GM23338 (cell line): ENCODE measurements at regions not wholly inside any gene's neighbourhood (a gene's known extent, or its start where the extent isn't known, plus 50 kb on each side); places are given as distances from the start of the nearest gene placed in this dataset.
A peak's percentile ranks its signal among the peaks of the same experiment; 100 is the strongest.

Experiments used
- ATAC-seq: fragments of 200-7000 bp; cut with Tn5 transposase; 3 replicates; pipeline ENCODE4 v1.9.1; 2020
- DNase-seq: peaks from one replicate; pipeline ENCODE4 v3.0.0-alpha.2; 2015; ENCODE audit warnings: low spot score
- H2AFZ ChIP-seq: fragments of 200-600 bp; sonication (generic); 2 replicates; pipeline ENCODE4 v1.8.0; 2016; ENCODE audit warnings: antibody characterized with exemption, mild to moderate bottlenecking, moderate library complexity
- H3F3A ChIP-seq: fragments of 200-600 bp; sonication (generic); replicated peaks from 2 replicates; pipeline ENCODE4 v1.8.0; 2017; ENCODE audit warnings: antibody characterized with exemption, mixed run types, low read depth
- H3K27ac ChIP-seq: fragments of 200-600 bp; sonication (generic); 2 replicates; pipeline ENCODE4 v1.6.1; 2016; ENCODE audit warnings: low read depth
- H3K27me3 ChIP-seq: fragments of 200-600 bp; sonication (generic); 2 replicates; pipeline ENCODE4 v1.8.0; 2016; ENCODE audit warnings: mild to moderate bottlenecking, mixed run types, moderate library complexity; ENCODE audit not compliant: insufficient read depth
- H3K36me3 ChIP-seq: fragments of 200-600 bp; sonication (generic); 2 replicates; pipeline ENCODE4 v1.8.0; 2016; ENCODE audit warnings: mild to moderate bottlenecking; ENCODE audit not compliant: insufficient read depth
- H3K4me1 ChIP-seq: fragments of 200-600 bp; sonication (generic); 2 replicates; pipeline ENCODE4 v1.8.0; 2016; ENCODE audit warnings: mild to moderate bottlenecking, moderate library complexity; ENCODE audit not compliant: insufficient read depth
- H3K4me2 ChIP-seq: fragments of 200-600 bp; sonication (generic); 2 replicates; pipeline ENCODE4 v1.7.1; 2017; ENCODE audit warnings: mixed run types
- H3K4me3 ChIP-seq: fragments of 200-600 bp; sonication (generic); 2 replicates; pipeline ENCODE4 v1.6.1; 2016; ENCODE audit warnings: mixed run types
- H3K79me2 ChIP-seq: fragments of 200-600 bp; sonication (generic); replicated peaks from 2 replicates; pipeline ENCODE4 v1.8.0; 2017; ENCODE audit warnings: mild to moderate bottlenecking; ENCODE audit not compliant: insufficient read depth
- H3K9me2 ChIP-seq: fragments of 200-600 bp; sonication (generic); 2 replicates; pipeline ENCODE4 v1.8.0; 2017; ENCODE audit not compliant: insufficient read depth
- H4K20me1 ChIP-seq: fragments of 200-600 bp; sonication (generic); replicated peaks from 2 replicates; pipeline ENCODE4 v1.8.0; 2017; ENCODE audit warnings: mild to moderate bottlenecking; ENCODE audit not compliant: insufficient read depth
- H3K27ac Mint-ChIP-seq: 2 replicates; pipeline ENCODE4 v1.8.0; 2020; ENCODE audit warnings: inconsistent platforms, mild to moderate bottlenecking, moderate library complexity, mixed read lengths
- H3K27me3 Mint-ChIP-seq: 3 replicates; pipeline ENCODE4 v1.8.0; 2022; ENCODE audit warnings: low read depth, mild to moderate bottlenecking, moderate library complexity, mixed read lengths, inconsistent platforms; ENCODE audit not compliant: insufficient read depth, poor library complexity
- H3K36me3 Mint-ChIP-seq: 3 replicates; pipeline ENCODE4 v1.8.0; 2021; ENCODE audit warnings: low read depth, mild to moderate bottlenecking, inconsistent platforms, moderate library complexity, mixed read lengths
- H3K4me1 Mint-ChIP-seq: 3 replicates; pipeline ENCODE4 v1.8.0; 2020; ENCODE audit warnings: mild to moderate bottlenecking, inconsistent platforms, mixed read lengths
- H3K4me3 Mint-ChIP-seq: 3 replicates; pipeline ENCODE4 v1.8.0; 2021; ENCODE audit warnings: moderate library complexity, mild to moderate bottlenecking, inconsistent platforms, mixed read lengths
- H3K9me3 Mint-ChIP-seq: 3 replicates; pipeline ENCODE4 v1.8.0; 2020; ENCODE audit warnings: moderate library complexity, mild to moderate bottlenecking, inconsistent platforms, mixed read lengths
- CREB1 ChIP-seq: fragments of 250-450 bp; sonication (Bioruptor Pico); IDR thresholded peaks from 2 replicates; pipeline ENCODE4 v1.5.0; 2020; ENCODE audit warnings: low read depth, mild to moderate bottlenecking, moderate library complexity
- EZH2 ChIP-seq: fragments of 200-600 bp; sonication (generic); IDR thresholded peaks from one replicate; pipeline ENCODE4 v1.8.0; 2017; ENCODE audit warnings: antibody characterized with exemption, mild to moderate bottlenecking, low read depth; ENCODE audit not compliant: unreplicated experiment
- EZH2phosphoT487 ChIP-seq: fragments of 200-600 bp; sonication (generic); IDR thresholded peaks from one replicate; pipeline ENCODE4 v1.8.1; 2018; ENCODE audit warnings: antibody characterized with exemption; ENCODE audit not compliant: unreplicated experiment
- ZNF114 ChIP-seq: fragments of 250-450 bp; sonication (Bioruptor Pico); IDR thresholded peaks from 2 replicates; pipeline ENCODE4 v1.5.0; 2020; ENCODE audit warnings: mild to moderate bottlenecking, moderate library complexity
- TF ChIP-seq, protein P1 (sequence below): IDR thresholded peaks from 2 replicates; pipeline ENCODE4 v1.6.1; 2016; ENCODE audit warnings: antibody characterized with exemption

DNA sequence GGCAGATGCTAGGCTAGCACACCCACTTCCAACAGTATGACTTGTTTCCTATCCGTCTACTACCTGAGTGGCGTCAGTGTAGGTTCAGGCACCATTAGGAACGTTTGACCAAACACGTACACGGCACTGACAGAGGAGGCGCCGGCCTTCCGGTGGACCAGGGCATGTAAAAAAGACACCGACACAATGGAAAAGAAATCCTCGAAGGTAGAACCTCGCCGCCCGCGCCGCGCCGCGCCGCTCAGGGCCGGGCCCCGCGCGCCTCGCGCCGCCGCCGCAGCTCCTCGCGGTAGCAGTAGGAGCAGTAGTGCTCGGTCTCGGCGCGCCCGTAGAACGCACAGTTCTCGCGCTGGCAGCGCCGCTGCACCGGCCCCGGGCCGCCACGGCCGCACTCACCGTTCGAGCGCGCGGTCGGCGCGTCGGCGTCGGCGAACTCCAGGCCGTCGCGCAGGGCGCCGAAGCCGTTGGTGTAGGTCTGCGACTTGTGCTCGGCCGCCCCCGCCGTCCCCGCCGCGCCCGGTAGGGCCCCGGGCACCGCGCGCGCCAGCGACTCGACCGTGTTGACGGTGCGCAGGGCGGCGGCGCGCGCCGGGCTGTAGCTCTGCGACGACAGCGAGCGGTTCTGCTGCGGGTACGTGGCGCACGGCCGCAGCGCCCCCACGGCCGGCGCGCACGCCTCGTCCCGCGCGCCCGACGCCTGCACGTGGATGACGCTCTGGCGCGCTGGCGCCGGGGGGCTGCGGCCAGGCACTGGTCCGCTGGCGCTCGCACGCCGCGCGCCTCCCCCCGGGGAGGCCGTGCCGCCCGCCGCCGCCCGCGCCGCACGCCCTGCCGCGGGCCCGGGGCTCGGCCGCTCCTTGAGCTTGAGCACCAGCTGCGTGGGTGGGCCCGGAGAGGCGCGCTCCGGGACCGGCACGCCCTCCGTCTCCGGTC lies 156.7 kb downstream of the KLF13 start:
- H3K27ac Mint-ChIP-seq: no peak overlapping the region
- peak overlapping the region; percentile 72 for H3K4me2 ChIP-seq
- no peaks in the 10 kb centered on the region for H4K20me1 ChIP-seq
- peak overlapping the region; percentile 49 for H3K4me3 ChIP-seq
- peak overlapping the region; percentile 85; the same call in 1 of the 2 replicates for H2AFZ ChIP-seq
- H3F3A ChIP-seq: 0 out of 2 replicates have a peak, but pooled peaks cover 4% of the 10 kb centered on the region
- no peaks in the 10 kb centered on the region for H3K9me2 ChIP-seq
- ATAC-seq: peak; percentile 72
- peaks cover 49% of the 10 kb centered on the region for H3K27me3 ChIP-seq
- no peaks in the 10 kb centered on the region for H3K79me2 ChIP-seq
- H3K27me3 Mint-ChIP-seq: peaks cover 38% of the 10 kb centered on the region
- TF ChIP-seq, protein P1, sequence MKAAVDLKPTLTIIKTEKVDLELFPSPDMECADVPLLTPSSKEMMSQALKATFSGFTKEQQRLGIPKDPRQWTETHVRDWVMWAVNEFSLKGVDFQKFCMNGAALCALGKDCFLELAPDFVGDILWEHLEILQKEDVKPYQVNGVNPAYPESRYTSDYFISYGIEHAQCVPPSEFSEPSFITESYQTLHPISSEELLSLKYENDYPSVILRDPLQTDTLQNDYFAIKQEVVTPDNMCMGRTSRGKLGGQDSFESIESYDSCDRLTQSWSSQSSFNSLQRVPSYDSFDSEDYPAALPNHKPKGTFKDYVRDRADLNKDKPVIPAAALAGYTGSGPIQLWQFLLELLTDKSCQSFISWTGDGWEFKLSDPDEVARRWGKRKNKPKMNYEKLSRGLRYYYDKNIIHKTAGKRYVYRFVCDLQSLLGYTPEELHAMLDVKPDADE: no peak
- peak; percentile 6 for TF ChIP-seq EZH2
- peaks cover 7% of the 10 kb centered on the region for H3K4me1 Mint-ChIP-seq
- peak overlapping the region; percentile 69 for H3K4me3 Mint-ChIP-seq
- H3K9me3 Mint-ChIP-seq: peaks cover 15% of the 10 kb centered on the region
- no peak overlapping the region for H3K27ac ChIP-seq
- no peaks in the 10 kb centered on the region for H3K36me3 ChIP-seq
- H3K36me3 Mint-ChIP-seq: peaks cover 4% of the 10 kb centered on the region; the same call in 2 of the 3 replicates
- DNase-seq: peak; percentile 73
- no peaks in the 10 kb centered on the region for H3K4me1 ChIP-seq

DNA sequence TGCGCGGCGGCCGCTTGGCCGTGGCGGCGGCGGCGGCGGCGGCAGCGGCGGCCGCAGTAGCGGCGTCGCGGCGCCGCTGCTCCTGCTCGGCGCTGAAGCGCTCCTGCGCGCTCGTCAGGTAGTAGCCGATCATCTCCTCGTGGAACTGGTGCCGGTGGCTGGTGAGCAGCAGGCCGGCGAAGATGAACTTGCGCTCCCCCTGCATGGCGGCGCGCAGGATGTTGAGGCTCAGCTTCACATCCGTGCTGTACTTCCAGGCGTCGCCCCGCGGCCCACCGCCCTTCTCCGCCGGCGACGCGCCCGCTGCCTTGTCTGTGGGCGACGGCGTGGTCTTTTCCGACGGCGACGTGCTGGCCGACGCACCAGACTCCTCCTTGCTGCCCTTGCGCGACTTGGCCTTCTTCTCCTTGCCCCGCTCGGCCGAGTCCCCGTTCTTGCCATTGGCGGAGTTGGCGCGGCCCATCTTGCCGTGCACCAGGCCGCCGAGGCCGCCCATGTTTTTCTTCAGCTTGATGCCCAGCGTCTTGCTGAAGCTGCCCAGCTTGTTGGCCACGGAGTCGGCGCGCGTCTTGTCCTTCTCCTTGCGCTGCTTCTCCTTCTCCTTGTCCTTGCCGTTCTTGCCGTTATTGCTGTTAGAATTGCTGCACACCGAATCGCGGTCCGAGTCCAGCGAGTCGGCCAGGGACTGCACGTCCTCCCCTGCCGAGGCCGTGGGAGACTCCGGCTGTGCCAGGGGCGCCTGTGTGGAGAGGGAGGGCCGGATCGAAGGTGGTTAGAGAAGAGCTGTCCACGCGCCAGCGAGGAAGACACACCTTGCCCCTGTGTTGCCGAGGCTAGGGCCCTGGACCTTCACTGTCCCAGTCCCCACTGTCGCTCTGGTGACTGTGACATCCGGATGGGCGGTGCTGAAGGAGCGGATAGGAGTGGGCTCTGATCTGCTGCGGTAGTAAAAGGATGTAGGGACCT lies 157.6 kb downstream of the KLF13 start:
- Histone ChIP-seq H3K27ac (no peak overlapping the region), H3F3A (0 out of 2 replicates have a peak, but pooled peaks cover 4% of the 10 kb centered on the region), H3K27me3 (peaks cover 49% of the 10 kb centered on the region), H3K4me2 (peak overlapping the region; percentile 65; the same call in 1 of the 2 replicates), H3K9me2 (no peaks in the 10 kb centered on the region), H3K4me3 (peak overlapping the region; percentile 41; the same call in 1 of the 2 replicates), H3K36me3 (no peaks in the 10 kb centered on the region), H3K79me2 (no peaks in the 10 kb centered on the region), H2AFZ (peak overlapping the region; percentile 59; the same call in 1 of the 2 replicates), H3K4me1 (no peaks in the 10 kb centered on the region), H4K20me1 (no peaks in the 10 kb centered on the region)
- H3K27me3 Mint-ChIP-seq: peaks cover 43% of the 10 kb centered on the region
- peaks cover 4% of the 10 kb centered on the region; the same call in 2 of the 3 replicates for H3K36me3 Mint-ChIP-seq
- TF ChIP-seq ZNF114 (no peak), EZH2 (peak; percentile 16)
- peaks cover 15% of the 10 kb centered on the region for H3K9me3 Mint-ChIP-seq
- peak; percentile 77 for DNase-seq
- H3K4me3 Mint-ChIP-seq: peak overlapping the region; percentile 68
- peaks cover 9% of the 10 kb centered on the region for H3K4me1 Mint-ChIP-seq
- no peak overlapping the region for H3K27ac Mint-ChIP-seq
- ATAC-seq: peak; percentile 33

DNA sequence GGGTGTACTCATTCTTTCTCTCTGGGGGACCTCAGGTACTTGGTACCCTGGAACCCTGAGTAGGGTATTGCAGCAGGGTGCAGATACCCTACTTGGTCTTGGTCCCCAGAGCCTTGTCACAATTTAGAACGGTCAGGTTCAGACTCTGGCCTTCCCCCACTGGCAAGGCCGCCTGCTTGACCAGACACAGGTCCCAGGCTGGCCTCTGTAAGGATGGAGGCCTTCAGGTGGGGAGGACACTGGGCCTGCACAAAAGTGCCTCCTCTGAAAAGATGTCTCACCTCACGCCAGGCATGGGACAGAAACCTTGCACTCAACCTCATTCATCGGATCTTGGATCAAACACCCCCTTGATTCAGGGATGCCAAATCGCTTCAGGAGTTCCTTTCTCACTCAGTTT lies 158.4 kb downstream of the KLF13 start:
- peaks cover 15% of the 10 kb centered on the region for H3K9me3 Mint-ChIP-seq
- H3K79me2 ChIP-seq: no peaks in the 10 kb centered on the region
- H3K4me2 ChIP-seq: no peak overlapping the region
- H3K27me3 ChIP-seq: peaks cover 49% of the 10 kb centered on the region
- H3K27ac Mint-ChIP-seq: no peak overlapping the region
- H3K27me3 Mint-ChIP-seq: peaks cover 43% of the 10 kb centered on the region
- peak overlapping the region; percentile 68; the same call in 2 of the 3 replicates for H3K4me3 Mint-ChIP-seq
- ATAC-seq: no peak
- peaks cover 9% of the 10 kb centered on the region for H3K4me1 Mint-ChIP-seq
- H3K9me2 ChIP-seq: no peaks in the 10 kb centered on the region
- H2AFZ ChIP-seq: no peak overlapping the region
- H3K4me1 ChIP-seq: no peaks in the 10 kb centered on the region
- peaks cover 4% of the 10 kb centered on the region; the same call in 2 of the 3 replicates for H3K36me3 Mint-ChIP-seq
- no peaks in the 10 kb centered on the region for H4K20me1 ChIP-seq
- H3K27ac ChIP-seq: no peak overlapping the region
- H3F3A ChIP-seq: 0 out of 2 replicates have a peak, but pooled peaks cover 4% of the 10 kb centered on the region
- no peak for DNase-seq
- no peaks in the 10 kb centered on the region for H3K36me3 ChIP-seq
- H3K4me3 ChIP-seq: no peak overlapping the region
- TF ChIP-seq CREB1 (no peak), EZH2phosphoT487 (no peak)
